NCI-H1930 (cell line): ENCODE measurements at regions not wholly inside any gene's neighbourhood (a gene's known extent, or its start where the extent isn't known, plus 50 kb on each side); places are given as distances from the start of the nearest gene placed in this dataset.

Experiments
- DNase-seq, 2 experiments: peaks; one replicate each; lab custom pipeline; 2025; lab: John Stamatoyannopoulos, UW

GRCh38 chr17:71395901-71396300 is 724.9 kb upstream of the SOX9 start:
- DNase-seq: no peak

- no peak for DNase-seq
Observed at GRCh38 chr17:71396711-71397110, 724.1 kb upstream of the SOX9 start.

- DNase-seq: no peak
Observed at GRCh38 chr17:71398025-71398424, 722.8 kb upstream of the SOX9 start.

DNA sequence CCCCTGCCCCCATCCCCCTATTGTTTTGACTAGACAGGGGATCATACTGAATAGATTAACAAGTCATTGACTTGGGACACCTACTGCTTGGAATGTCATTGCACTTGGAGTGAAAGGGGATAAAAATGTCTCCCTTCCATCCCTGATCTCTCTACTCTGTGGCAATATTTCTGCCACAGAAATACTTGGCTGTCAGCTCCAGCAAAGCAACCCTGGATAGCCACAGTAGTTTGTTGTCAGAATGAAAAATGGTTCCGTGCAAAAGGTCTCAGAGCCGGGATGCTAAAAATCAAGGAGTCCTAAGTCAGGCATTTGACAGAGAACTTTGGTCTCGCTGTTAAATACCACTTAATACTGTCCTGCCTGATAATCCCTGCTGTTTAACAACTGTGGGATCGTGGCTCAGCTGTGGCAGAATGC is 722.0 kb upstream of the SOX9 start:
- DNase-seq: no peak

GRCh38 chr17:71399221-71399620 is 721.6 kb upstream of the SOX9 start:
- DNase-seq: no peak

DNA sequence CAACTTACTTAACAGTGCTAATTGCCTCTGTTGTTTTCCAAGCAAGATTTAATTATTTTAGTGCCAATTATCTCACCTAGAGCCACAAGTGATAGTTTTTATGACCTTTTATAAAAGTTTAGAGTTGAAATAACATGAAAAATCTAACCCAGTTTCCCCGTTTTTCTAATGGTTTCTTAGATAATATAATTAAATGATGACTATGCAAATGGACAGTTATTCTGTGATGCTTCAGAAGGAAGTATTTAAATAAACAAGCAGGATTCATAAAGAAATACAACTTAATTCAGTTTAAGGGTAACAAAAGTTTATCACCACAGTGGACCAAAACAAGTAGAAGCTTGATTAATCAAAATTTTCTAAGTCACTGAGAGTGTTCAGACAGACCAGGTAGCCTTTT is 721.2 kb upstream of the SOX9 start:
- DNase-seq: no peak

- no peak for DNase-seq
Observed at GRCh38 chr17:71402007-71402406, 718.8 kb upstream of the SOX9 start.

- DNase-seq: no peak
Observed at GRCh38 chr17:71402661-71403141, 718.1 kb upstream of the SOX9 start.

DNA sequence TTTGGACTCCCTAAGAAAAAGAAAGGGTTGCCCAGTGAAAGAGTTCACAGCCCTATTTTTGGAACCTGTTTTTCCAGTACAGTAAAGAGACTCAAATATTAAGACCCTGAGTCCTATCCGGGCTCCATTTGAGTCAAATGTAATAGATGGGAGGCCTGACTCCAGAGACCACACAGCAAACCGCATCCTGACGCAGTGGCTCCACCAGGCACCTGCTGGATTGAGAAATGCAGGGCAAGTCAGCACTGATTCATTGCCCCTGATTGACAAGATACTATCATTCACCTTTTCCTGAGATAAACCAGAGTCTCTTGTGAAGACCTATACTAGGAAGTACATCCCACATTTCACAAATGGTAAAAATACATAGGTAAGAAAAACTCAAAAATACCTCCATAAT is 715.7 kb upstream of the SOX9 start:
- no peak for DNase-seq

DNA sequence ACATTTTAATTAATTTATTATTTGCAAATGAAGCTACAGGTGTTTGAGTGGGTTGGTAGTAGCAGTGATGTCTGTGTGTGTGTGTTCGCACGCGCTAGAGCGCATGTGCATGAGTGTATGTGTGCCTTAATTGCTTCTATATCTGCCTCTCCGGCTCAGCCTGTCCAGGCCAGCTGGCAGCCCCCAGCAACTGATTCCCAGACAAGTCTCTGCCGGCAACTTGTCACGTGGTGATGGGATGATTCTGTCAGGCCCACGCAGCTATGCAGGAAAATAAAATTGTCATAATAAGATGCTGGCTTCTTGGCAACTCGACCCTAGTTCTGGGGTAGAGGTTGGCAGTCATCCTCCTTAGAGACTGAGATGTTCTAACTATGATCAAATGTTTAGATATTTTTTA is 712.8 kb upstream of the SOX9 start:
- DNase-seq: no peak

GRCh38 chr17:71409137-71409536 is 711.7 kb upstream of the SOX9 start:
- no peak for DNase-seq

- DNase-seq: no peak
Observed at GRCh38 chr17:71409712-71410111, 711.1 kb upstream of the SOX9 start.

DNA sequence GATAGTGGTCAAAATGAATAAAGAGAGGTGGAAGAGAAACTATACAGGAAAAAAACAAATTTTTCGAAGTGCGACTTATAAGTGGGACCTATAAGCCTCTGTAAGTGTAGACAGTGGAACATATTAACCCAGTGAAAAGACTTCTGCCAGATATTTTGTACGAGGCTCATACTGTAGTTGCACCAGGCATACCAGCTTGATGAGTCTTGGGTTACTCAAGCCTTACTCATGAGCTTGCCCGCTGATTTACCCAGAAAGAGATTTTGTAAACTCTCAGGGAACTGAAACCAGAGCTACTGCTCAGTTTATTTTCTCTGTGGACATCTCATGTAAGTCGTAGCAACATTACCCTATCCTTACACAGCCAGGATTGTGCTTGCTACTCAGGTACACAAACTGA is 708.0 kb upstream of the SOX9 start:
- DNase-seq: no peak

DNA sequence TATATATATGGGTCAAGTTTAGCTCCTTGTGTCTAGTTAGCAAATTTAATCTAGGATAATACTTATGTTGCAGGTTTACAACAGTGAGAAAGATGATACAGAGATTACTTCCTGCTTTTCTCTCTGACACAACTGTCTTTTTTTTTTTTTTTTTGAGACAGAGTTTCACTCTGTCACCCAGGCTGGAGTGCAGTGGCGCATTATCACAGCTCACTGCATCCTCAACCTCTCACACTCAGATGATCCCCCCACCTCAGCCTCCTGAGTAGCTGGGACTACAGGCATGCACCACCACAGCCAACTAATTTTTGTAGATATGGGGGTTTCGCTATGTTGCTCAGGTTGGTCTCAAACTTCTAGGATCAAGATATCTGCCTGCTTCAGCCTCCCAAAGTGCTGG is 706.9 kb upstream of the SOX9 start:
- no peak for DNase-seq

- no peak for DNase-seq
Observed at GRCh38 chr17:71417142-71417541, 703.7 kb upstream of the SOX9 start.

DNA sequence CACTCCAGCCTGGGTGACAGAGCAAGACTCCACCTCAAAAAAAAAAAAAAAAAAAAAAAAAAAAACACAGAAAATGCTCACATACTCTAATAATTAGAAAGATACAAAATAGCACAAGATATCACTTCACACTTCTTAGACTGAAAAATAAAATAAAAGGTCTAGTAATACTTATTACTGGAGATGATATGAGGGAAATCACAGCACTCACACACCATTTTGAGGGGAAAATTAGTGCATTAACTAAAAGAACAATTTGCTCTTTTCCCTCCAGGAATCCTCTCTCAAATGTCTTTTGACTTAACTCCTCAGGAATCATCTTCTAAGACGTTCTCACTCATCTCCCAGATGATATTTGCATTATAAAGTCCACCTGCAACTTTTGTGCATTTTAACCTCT is 697.9 kb upstream of the SOX9 start:
- DNase-seq: no peak

DNA sequence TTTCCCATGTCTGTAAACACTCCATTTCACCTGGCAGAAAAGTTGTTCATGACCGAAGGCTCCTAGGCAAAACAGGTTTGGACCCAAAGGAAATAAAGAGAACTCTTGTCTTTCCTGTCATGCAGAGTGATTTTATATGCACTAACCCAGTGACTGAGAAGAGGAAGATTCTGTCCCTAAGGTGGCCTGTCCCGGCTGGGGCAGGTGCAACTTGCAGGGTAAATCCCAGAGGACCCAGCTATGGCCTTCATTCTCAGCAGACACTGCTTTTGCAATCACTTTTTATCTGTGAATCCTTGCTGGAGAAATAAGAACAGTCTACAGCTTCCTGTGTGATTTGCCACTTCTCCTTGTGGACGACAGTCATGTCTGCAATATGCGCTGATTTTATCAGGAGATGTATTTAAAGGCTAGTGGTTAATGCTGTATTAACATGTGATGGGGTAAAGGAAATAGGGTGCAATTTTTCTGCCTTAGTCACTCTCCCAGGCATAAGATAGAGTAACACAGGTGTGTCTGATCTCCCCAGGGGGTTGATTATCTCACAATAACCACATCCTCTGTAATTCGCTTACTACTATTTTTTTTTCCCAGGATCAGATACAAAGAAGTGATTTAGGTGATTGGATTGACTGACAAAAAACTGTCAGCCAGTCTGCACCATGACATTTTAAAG is 696.8 kb upstream of the SOX9 start:
- peak in 1 of 2 experiments; percentile 88 for DNase-seq

DNA sequence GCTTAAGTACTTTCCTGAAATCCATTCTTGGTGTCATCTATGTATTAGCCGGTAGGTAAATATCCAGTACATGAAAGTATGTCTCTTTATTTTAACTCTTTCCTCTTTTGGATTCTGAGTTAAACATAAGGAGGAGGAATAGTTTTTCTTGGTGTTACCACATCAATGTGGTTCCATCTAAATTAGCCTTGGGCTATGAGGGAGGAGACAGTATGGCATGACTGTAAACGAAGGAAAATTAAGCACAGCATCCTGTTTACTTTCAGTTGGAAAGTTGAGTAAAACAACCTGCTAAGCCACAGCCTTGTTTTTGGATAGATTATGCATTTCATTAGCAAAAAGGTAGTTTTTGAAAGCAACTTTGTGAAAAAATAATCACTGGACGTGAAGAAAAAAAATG is 693.0 kb upstream of the SOX9 start:
- no peak for DNase-seq

- DNase-seq: no peak
Observed at GRCh38 chr17:71428897-71429296, 691.9 kb upstream of the SOX9 start.

DNA sequence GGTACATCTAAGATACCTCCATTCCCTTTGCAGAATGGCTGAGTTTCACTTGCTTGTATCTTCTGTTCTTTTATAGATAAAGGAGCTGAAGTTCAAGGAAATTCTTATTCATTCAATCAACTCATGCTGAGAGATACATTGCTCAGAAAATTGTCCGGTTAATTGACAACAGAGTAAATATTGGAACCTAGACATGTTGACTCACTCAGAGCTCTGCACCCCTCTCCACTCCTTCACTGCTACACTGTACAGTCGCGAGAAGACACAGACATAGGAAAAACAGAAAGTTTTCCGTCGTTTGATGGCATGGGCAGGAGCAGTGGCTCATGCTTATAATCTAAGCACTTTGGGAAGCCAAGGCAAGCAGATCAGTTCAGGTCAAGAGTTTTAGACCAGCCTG is 690.5 kb upstream of the SOX9 start:
- DNase-seq: no peak

DNA sequence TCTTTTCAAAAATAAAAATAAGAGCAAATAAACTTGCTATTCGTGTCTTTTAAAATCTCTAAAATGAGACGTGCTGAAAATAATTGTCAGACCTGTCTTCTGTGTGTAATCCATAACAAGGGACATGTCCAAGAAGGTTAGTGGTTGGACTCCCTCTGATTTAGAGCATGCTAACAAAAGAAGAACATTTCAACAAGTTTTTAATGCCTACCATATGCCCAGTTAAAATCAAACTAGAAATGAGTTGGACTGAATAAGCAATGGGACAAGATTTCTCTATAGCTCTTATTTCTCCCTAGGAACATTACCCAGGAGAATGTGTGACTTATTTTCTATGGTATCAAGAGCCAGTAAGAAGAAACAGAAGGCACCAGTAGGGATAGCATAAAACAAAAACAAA is 689.7 kb upstream of the SOX9 start:
- DNase-seq: no peak

DNA sequence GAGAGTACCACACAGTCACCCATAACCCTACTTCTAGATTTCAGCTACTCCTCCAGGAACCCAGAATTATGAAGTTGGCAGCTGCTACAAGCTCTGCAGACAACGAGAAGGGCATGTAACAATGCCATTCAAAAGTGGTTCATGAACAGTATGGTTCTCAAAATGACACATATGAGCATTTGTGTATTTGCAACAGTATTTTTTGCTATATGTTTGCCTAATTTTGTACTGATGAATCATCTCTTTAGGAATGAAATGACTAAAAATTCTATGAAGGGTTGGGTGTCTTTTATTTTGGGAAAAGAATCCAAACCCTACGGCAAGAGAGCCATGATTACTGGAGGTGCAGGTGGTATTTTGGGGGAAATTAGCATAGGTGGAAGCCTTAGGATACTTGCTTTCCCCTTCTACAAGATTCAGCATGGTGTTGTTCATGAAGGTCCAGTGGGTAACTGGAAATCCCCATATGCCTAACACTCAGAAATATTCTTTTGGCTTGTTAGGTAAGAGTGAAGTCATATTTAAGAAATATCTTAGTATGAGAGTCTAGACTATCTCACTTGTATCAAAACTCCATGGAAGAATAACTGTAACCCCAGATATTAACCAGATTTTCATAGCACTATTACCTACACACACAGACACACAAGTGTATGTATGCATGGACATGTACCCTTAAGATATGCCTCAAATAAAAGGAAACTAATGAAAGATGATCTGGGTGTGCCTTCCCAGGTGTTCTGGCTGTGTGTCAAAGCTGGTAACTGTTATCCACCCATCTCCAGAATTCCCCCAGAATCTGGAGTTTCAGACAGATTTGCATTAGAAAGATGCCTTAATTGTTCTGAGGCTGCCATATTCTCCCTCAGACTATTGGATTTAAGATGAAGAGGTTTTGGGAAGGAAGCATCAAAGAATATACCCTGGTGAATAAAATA is 688.2 kb upstream of the SOX9 start:
- no peak for DNase-seq

DNA sequence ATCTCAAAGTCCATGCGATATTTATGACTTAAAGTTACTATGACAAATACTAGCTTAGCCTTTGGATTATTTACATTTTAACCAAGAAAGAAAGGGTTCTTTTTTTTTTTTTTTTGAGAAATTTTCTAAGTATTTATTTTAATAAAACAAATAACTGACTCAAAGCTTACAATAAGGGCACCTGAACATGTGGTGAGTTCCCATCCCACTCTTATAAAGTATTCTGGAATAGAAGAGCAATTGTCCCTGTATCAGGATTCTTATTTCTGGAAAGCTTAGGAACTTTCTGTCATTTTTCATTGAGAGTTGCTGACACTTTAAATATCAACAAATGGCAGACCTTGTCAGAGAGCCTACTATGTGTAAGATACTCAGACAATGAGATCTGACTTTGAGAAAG is 686.1 kb upstream of the SOX9 start:
- DNase-seq: no peak
